Liver (tissue), 8 donors: ENCODE measurements at regions not wholly inside any gene's neighbourhood (a gene's known extent, or its start where the extent isn't known, plus 50 kb on each side); places are given as distances from the start of the nearest gene placed in this dataset.
"Not testable (repeated sequence)": the region's sequence is repeated elsewhere in the genome, so short reads cannot be mapped to it uniquely, and the experiment has no call there.

Experiments used
- DNase-seq: peaks from one replicate; pipeline ENCODE4 v3.0.0-alpha.2; 2017; ENCODE audit warnings: low spot score
- H3K27ac ChIP-seq, 2 donors: one replicate each; pipeline ENCODE4 v1.7.0; 2013; ENCODE audit warnings: inconsistent platforms in 2 of 2, low read length in 2 of 2, control low read depth in 1 of 2, low read depth in 1 of 2, mild to moderate bottlenecking in 1 of 2
- H3K27me3 ChIP-seq, 4 donors: one replicate each; pipeline versions ENCODE4 v1.6.1 to v1.7.0; 2013; ENCODE audit warnings: low read length in 3 of 4, inconsistent platforms in 1 of 4, mild to moderate bottlenecking in 1 of 4, moderate library complexity in 1 of 4; ENCODE audit not compliant: control insufficient read depth in 4 of 4, insufficient read depth in 4 of 4
- H3K36me3 ChIP-seq, 4 donors: one replicate each; pipeline versions ENCODE4 v1.6.1 to v1.7.0; 2013; ENCODE audit warnings: low read length in 3 of 4, mild to moderate bottlenecking in 3 of 4, low read depth in 1 of 4, moderate library complexity in 1 of 4; ENCODE audit not compliant: control insufficient read depth in 4 of 4, insufficient read depth in 3 of 4
- H3K4me1 ChIP-seq, 4 donors: one replicate each; pipeline versions ENCODE4 v1.6.1 to v1.7.0; 2013; ENCODE audit warnings: low read length in 3 of 4, mild to moderate bottlenecking in 3 of 4, moderate library complexity in 1 of 4; ENCODE audit not compliant: control insufficient read depth in 4 of 4, insufficient read depth in 4 of 4
- H3K4me3 ChIP-seq, 3 donors: one replicate each; pipeline versions ENCODE4 v1.6.1 to v1.7.0; 2013; ENCODE audit warnings: low read length in 3 of 3, control low read depth in 1 of 3, low read depth in 1 of 3, mild to moderate bottlenecking in 1 of 3
- H3K9ac ChIP-seq, 2 donors: one replicate each; pipeline ENCODE4 v1.7.0; 2013; ENCODE audit warnings: low read length in 2 of 2, mild to moderate bottlenecking in 2 of 2, moderate library complexity in 2 of 2, control low read depth in 1 of 2, low read depth in 1 of 2
- H3K9me3 ChIP-seq, 4 donors: one replicate each; pipeline versions ENCODE4 v1.6.1 to v1.7.0; 2013; ENCODE audit warnings: low read length in 3 of 4; ENCODE audit not compliant: control insufficient read depth in 4 of 4
- EGR1 ChIP-seq, 2 donors: IDR thresholded peaks; 2 replicates each; pipeline ENCODE4 v1.6.1; 2016 to 2018; ENCODE audit warnings: antibody characterized with exemption in 2 of 2, low read depth in 2 of 2
- FOXA1 ChIP-seq: IDR thresholded peaks from 2 replicates; pipeline ENCODE4 v1.6.1; 2016; ENCODE audit warnings: antibody characterized with exemption
- HNF4A ChIP-seq, 2 donors: conservative IDR thresholded peaks; 2 replicates each; pipeline ENCODE4 v1.6.1; 2016; ENCODE audit warnings: antibody characterized with exemption in 2 of 2, mild to moderate bottlenecking in 2 of 2
- HNF4G ChIP-seq: IDR thresholded peaks from 2 replicates; pipeline ENCODE4 v1.6.1; 2016; ENCODE audit warnings: antibody characterized with exemption
- JUND ChIP-seq, 2 donors: IDR thresholded peaks; 2 replicates each; pipeline ENCODE4 v1.6.1; 2016; ENCODE audit warnings: antibody characterized with exemption in 2 of 2
- NR2F2 ChIP-seq: IDR thresholded peaks from 2 replicates; pipeline ENCODE4 v1.6.1; 2016; ENCODE audit warnings: antibody characterized with exemption
- RAD21 ChIP-seq, 2 donors: IDR thresholded peaks; 2 replicates each; pipeline ENCODE4 v1.6.1; 2016; ENCODE audit warnings: antibody characterized with exemption in 2 of 2, mild to moderate bottlenecking in 2 of 2
- SP1 ChIP-seq: IDR thresholded peaks from 2 replicates; pipeline ENCODE4 v1.6.1; 2018; ENCODE audit warnings: antibody characterized with exemption, mild to moderate bottlenecking
- TAF1 ChIP-seq: conservative IDR thresholded peaks from 2 replicates; pipeline ENCODE4 v1.6.1; 2016; ENCODE audit warnings: antibody characterized with exemption, mild to moderate bottlenecking
- YY1 ChIP-seq: IDR thresholded peaks from 2 replicates; pipeline ENCODE4 v1.6.1; 2016; ENCODE audit warnings: antibody characterized with exemption, mild to moderate bottlenecking
- WGBS: extraction: QIAGEN DNeasy Blood & Tissue Kit; methylation state at CpG from one replicate; pipeline ENCODE4 v1.1.7; 2013; 5-methylcytosine and 5-hydroxymethylcytosine counted together
- TF ChIP-seq, protein P1 (sequence below): fragments of 150-350 bp; IDR thresholded peaks from 2 replicates; pipeline ENCODE4 v1.5.1; 2017; ENCODE audit warnings: improper control_type of control experiment, low read depth, low read length; ENCODE audit not compliant: missing input control
- TF ChIP-seq, protein P2 (sequence below): IDR thresholded peaks from 2 replicates; pipeline ENCODE4 v1.6.1; 2016; ENCODE audit warnings: antibody characterized with exemption
- TF ChIP-seq, protein P3 (sequence below): IDR thresholded peaks from 2 replicates; pipeline ENCODE4 v1.6.1; 2016; ENCODE audit warnings: antibody characterized with exemption
- TF ChIP-seq, protein P4 (sequence below): IDR thresholded peaks from 2 replicates; pipeline ENCODE4 v1.6.1; 2016; ENCODE audit warnings: antibody characterized with exemption, mild to moderate bottlenecking
- donor health status: healthy.
- donor health status: healthy.
- donor health status: healthy.
- donor health status: healthy.
- donor health status: healthy.

DNA sequence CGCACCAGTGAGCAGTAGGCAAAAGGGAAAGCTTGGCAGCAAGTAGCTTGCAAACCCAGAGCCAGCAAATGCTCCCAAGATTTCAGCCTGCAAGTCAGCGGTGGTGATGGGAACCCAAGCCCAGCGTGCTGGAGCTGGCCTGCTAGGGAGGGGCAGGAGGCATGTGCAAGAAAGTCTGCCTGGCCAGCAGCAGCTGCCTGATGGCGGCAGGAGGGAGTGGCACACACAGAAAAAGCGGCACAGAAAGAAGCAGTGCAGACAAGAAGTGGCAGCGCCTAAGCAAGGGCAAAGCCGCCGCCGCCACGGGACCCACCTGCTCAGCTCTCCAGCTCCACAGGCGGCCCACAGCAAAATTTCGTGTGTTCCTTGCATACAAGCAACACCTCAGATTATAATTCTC, 1206.5 kb upstream of the PABPC4L start:
- no peak overlapping the region for H3K27ac ChIP-seq
- no peak for DNase-seq
- no peak overlapping the region for H3K9ac ChIP-seq
- H3K36me3 ChIP-seq: no peaks in the 10 kb centered on the region
- H3K9me3 ChIP-seq: peaks cover 0 to 6% (median 0%) of the 10 kb centered on the region in 4 donors
- TF ChIP-seq RAD21 (IDR thresholded peaks at IDR 0.05) (no peak), HNF4G (no peak), JUND (IDR thresholded peaks at IDR 0.05) (no peak), EGR1 (IDR thresholded peaks at IDR 0.05; ENCODE audit: low read depth in 2 of 2) (no peak), HNF4A (conservative IDR thresholded peaks at IDR 0.05) (no peak), SP1 (no peak), FOXA1 (no peak), YY1 (no peak), TAF1 (no peak), NR2F2 (no peak)
- TF ChIP-seq, protein P1, sequence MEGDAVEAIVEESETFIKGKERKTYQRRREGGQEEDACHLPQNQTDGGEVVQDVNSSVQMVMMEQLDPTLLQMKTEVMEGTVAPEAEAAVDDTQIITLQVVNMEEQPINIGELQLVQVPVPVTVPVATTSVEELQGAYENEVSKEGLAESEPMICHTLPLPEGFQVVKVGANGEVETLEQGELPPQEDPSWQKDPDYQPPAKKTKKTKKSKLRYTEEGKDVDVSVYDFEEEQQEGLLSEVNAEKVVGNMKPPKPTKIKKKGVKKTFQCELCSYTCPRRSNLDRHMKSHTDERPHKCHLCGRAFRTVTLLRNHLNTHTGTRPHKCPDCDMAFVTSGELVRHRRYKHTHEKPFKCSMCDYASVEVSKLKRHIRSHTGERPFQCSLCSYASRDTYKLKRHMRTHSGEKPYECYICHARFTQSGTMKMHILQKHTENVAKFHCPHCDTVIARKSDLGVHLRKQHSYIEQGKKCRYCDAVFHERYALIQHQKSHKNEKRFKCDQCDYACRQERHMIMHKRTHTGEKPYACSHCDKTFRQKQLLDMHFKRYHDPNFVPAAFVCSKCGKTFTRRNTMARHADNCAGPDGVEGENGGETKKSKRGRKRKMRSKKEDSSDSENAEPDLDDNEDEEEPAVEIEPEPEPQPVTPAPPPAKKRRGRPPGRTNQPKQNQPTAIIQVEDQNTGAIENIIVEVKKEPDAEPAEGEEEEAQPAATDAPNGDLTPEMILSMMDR: no peak
- TF ChIP-seq, protein P2, sequence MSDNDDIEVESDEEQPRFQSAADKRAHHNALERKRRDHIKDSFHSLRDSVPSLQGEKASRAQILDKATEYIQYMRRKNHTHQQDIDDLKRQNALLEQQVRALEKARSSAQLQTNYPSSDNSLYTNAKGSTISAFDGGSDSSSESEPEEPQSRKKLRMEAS: no peak
- TF ChIP-seq, protein P3, sequence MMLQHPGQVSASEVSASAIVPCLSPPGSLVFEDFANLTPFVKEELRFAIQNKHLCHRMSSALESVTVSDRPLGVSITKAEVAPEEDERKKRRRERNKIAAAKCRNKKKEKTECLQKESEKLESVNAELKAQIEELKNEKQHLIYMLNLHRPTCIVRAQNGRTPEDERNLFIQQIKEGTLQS: no peak
- TF ChIP-seq, protein P4, sequence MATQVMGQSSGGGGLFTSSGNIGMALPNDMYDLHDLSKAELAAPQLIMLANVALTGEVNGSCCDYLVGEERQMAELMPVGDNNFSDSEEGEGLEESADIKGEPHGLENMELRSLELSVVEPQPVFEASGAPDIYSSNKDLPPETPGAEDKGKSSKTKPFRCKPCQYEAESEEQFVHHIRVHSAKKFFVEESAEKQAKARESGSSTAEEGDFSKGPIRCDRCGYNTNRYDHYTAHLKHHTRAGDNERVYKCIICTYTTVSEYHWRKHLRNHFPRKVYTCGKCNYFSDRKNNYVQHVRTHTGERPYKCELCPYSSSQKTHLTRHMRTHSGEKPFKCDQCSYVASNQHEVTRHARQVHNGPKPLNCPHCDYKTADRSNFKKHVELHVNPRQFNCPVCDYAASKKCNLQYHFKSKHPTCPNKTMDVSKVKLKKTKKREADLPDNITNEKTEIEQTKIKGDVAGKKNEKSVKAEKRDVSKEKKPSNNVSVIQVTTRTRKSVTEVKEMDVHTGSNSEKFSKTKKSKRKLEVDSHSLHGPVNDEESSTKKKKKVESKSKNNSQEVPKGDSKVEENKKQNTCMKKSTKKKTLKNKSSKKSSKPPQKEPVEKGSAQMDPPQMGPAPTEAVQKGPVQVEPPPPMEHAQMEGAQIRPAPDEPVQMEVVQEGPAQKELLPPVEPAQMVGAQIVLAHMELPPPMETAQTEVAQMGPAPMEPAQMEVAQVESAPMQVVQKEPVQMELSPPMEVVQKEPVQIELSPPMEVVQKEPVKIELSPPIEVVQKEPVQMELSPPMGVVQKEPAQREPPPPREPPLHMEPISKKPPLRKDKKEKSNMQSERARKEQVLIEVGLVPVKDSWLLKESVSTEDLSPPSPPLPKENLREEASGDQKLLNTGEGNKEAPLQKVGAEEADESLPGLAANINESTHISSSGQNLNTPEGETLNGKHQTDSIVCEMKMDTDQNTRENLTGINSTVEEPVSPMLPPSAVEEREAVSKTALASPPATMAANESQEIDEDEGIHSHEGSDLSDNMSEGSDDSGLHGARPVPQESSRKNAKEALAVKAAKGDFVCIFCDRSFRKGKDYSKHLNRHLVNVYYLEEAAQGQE: no peak
- no peaks in the 10 kb centered on the region for H3K4me1 ChIP-seq
- no peak overlapping the region for H3K4me3 ChIP-seq
- no peaks in the 10 kb centered on the region for H3K27me3 ChIP-seq
- WGBS: 87% methylated on average over 12 of the region's 12 CpGs

DNA sequence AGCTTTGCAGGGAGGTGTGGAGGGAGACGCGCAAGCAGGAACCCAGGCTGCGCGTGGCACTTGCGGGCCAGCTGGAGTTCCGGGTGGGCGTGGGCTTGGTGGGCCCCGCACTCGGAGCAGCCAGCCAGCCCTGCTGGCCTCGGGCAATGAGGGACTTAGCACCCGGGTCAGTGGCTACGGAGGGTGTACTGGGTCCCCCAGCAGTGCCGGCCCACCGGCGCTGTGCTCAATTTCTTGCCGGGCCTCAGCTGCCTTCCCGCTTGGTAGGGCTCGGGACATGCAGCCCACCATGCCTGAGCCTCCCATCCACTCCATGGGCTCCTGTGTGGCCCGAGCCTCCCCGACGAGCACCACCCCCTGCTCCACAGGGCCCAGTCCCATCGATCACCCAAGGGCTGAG, 1205.0 kb upstream of the PABPC4L start:
- H3K9me3 ChIP-seq, H3K4me1 ChIP-seq, DNase-seq, H3K4me3 ChIP-seq, H3K27ac ChIP-seq, H3K9ac ChIP-seq, H3K36me3 ChIP-seq, H3K27me3 ChIP-seq: not testable (repeated sequence)
- 93% methylated on average over 22 of the region's 22 CpGs for WGBS
